ENCODE measurements at regions not wholly inside any gene's neighbourhood (a gene's known extent, or its start where the extent isn't known, plus 50 kb on each side); places are given as distances from the start of the nearest gene placed in this dataset.

DNA sequence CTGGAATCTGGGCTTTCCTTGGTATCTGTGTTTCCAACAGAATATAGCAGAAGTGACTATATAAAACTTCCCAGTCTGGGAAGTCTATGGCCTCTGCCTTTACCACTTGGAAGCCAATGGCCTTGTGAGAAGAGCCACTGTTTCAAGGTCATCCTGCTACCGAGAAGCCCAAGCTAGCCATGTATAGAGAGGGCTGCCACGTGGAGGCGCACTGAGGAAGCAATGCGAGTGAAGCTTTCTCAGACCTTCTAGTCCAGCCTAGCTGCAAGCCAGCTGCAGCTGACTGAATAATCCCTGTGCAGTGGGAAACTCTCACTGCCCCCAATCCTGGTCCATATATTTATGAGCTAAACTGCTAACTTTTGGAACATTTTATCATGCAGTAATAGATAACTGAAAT lies 661.8 kb upstream of the RIOK2 start:
- peak; percentile 35 for TF ChIP-seq CTCF (conservative IDR thresholded peaks at IDR 0.05)
- TF ChIP-seq ZFX (IDR thresholded peaks at IDR 0.05), result no peak

All from C4-2B (cell line).